ENCODE measurements at regions not wholly inside any gene's neighbourhood (a gene's known extent, or its start where the extent isn't known, plus 50 kb on each side); places are given as distances from the start of the nearest gene placed in this dataset.

DNA sequence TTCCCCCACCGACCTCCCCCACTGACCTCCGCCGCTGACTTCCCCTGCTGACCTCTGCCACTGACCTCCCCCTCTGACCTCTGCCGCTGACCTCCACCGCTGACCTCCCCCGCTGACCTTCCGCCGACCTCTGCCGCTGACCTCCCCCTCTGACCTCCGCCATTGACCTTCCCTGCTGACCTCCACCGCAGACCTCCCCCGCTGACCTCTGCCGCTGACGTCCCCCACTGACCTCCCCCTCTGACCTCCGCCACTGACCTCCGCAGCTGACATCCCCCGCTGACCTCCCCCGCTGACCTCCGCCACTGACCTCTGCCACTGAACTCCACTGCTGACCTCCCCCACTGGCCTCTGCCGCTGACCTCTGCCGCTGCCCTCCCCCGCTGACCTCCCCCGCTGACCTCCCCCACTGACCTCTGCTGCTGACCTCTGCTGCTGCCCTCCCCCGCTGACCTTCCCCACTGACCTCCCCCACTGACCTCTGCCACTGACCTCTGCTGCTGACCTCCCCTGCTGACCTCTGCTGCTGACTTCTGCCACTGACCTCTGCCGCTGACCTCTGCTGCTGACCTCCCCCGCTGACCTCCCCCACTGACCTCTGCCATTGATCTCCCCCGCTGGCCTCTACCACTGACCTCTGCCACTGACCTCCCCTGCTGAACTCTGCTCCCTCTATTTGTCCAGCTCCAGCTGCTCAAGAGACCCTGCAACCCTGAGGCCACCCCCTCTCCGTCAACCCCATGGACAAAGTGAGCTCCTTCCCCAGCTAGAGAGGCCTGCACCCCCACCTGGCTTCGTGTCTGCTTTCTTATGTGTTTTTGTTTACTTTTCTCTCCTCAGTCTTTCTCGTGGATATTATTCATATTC, 91.4 kb upstream of the AFDN start (continued):
- TF ChIP-seq PAXIP1 (CRISPR knock-in tag; conservative IDR thresholded peaks at IDR 0.05) (peak; percentile 96), ZFP36 (IDR thresholded peaks at IDR 0.05; ENCODE audit: borderline replicate concordance, low read depth, low read length, partially characterized antibody) (no peak), RARG (CRISPR knock-in tag; IDR thresholded peaks at IDR 0.05; ENCODE audit: low read depth) (no peak; the same call in 1 of the 2 replicates), DNMT3B (CRISPR knock-in tag; conservative IDR thresholded peaks at IDR 0.05) (no peak), YEATS2 (CRISPR knock-in tag; IDR thresholded peaks at IDR 0.05; ENCODE audit: borderline replicate concordance) (no peak), BRD4 (CRISPR knock-in tag; IDR thresholded peaks at IDR 0.05) (peak; percentile 30; the same call in 1 of the 2 replicates), NR2C2 (CRISPR knock-in tag; IDR thresholded peaks at IDR 0.05; ENCODE audit: borderline replicate concordance) (peak; percentile 98), BCL6 (CRISPR knock-in tag; IDR thresholded peaks at IDR 0.05) (peak; percentile 70), ADNP (CRISPR knock-in tag; IDR thresholded peaks at IDR 0.05) (no peak), PPARG (CRISPR knock-in tag; conservative IDR thresholded peaks at IDR 0.05) (no peak; the same call in 1 of the 2 replicates), MYC (CRISPR knock-in tag; IDR thresholded peaks at IDR 0.05; ENCODE audit: borderline replicate concordance) (peak; percentile 2), KLF6 (CRISPR knock-in tag; IDR thresholded peaks at IDR 0.05) (no peak), NFE2L2 (IDR thresholded peaks at IDR 0.05; ENCODE audit: low read length) (no peak), ZNF317 (CRISPR knock-in tag; IDR thresholded peaks at IDR 0.05) (peak; percentile 51; the same call in 1 of the 2 replicates)
- TF ChIP-seq, protein P1, sequence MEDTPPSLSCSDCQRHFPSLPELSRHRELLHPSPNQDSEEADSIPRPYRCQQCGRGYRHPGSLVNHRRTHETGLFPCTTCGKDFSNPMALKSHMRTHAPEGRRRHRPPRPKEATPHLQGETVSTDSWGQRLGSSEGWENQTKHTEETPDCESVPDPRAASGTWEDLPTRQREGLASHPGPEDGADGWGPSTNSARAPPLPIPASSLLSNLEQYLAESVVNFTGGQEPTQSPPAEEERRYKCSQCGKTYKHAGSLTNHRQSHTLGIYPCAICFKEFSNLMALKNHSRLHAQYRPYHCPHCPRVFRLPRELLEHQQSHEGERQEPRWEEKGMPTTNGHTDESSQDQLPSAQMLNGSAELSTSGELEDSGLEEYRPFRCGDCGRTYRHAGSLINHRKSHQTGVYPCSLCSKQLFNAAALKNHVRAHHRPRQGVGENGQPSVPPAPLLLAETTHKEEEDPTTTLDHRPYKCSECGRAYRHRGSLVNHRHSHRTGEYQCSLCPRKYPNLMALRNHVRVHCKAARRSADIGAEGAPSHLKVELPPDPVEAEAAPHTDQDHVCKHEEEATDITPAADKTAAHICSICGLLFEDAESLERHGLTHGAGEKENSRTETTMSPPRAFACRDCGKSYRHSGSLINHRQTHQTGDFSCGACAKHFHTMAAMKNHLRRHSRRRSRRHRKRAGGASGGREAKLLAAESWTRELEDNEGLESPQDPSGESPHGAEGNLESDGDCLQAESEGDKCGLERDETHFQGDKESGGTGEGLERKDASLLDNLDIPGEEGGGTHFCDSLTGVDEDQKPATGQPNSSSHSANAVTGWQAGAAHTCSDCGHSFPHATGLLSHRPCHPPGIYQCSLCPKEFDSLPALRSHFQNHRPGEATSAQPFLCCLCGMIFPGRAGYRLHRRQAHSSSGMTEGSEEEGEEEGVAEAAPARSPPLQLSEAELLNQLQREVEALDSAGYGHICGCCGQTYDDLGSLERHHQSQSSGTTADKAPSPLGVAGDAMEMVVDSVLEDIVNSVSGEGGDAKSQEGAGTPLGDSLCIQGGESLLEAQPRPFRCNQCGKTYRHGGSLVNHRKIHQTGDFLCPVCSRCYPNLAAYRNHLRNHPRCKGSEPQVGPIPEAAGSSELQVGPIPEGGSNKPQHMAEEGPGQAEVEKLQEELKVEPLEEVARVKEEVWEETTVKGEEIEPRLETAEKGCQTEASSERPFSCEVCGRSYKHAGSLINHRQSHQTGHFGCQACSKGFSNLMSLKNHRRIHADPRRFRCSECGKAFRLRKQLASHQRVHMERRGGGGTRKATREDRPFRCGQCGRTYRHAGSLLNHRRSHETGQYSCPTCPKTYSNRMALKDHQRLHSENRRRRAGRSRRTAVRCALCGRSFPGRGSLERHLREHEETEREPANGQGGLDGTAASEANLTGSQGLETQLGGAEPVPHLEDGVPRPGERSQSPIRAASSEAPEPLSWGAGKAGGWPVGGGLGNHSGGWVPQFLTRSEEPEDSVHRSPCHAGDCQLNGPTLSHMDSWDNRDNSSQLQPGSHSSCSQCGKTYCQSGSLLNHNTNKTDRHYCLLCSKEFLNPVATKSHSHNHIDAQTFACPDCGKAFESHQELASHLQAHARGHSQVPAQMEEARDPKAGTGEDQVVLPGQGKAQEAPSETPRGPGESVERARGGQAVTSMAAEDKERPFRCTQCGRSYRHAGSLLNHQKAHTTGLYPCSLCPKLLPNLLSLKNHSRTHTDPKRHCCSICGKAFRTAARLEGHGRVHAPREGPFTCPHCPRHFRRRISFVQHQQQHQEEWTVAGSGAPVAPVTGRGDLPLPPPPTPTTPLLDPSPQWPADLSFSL (CRISPR knock-in tag; IDR thresholded peaks at IDR 0.05) = peak; percentile 68; the same call in 1 of the 2 replicates
- TF ChIP-seq, protein P2, sequence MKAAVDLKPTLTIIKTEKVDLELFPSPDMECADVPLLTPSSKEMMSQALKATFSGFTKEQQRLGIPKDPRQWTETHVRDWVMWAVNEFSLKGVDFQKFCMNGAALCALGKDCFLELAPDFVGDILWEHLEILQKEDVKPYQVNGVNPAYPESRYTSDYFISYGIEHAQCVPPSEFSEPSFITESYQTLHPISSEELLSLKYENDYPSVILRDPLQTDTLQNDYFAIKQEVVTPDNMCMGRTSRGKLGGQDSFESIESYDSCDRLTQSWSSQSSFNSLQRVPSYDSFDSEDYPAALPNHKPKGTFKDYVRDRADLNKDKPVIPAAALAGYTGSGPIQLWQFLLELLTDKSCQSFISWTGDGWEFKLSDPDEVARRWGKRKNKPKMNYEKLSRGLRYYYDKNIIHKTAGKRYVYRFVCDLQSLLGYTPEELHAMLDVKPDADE (CRISPR knock-in tag; IDR thresholded peaks at IDR 0.05) = no peak
- TF ChIP-seq, protein P3, sequence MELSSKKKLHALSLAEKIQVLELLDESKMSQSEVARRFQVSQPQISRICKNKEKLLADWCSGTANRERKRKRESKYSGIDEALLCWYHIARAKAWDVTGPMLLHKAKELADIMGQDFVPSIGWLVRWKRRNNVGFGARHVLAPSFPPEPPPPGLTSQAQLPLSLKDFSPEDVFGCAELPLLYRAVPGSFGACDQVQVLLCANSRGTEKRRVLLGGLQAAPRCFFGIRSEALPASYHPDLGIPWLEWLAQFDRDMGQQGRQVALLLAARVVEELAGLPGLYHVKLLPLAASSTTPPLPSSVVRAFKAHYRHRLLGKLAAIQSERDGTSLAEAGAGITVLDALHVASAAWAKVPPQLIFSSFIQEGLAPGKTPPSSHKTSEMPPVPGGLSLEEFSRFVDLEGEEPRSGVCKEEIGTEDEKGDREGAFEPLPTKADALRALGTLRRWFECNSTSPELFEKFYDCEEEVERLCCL (CRISPR knock-in tag; IDR thresholded peaks at IDR 0.05; ENCODE audit: borderline replicate concordance) = 0 out of 2 replicates have a peak, but pooled peaks have one; percentile 80
